Natural killer cell treated with Interleukin-12 subunit alpha and Interleukin-12 subunit beta and Interleukin-15 and Interleukin-18, amount 100 ng/mL, for 72 hours (primary cell): ENCODE measurements at regions not wholly inside any gene's neighbourhood (a gene's known extent, or its start where the extent isn't known, plus 50 kb on each side); places are given as distances from the start of the nearest gene placed in this dataset.
"Not testable (repeated sequence)": the region's sequence is repeated elsewhere in the genome, so short reads cannot be mapped to it uniquely, and the experiment has no call there.

Experiments
- ATAC-seq, 2 donors: fragments of 150-1000 bp; cut with Tn5 transposase in 1 of 2; sonication (Bioruptor Pico), chemical (Tn5 transposase) in 1 of 2; 2 replicates each; pipeline ENCODE4 v1.10.0; 2021
- DNase-seq: peaks from one replicate; pipeline ENCODE4 v3.0.0; 2022; ENCODE audit warnings: low spot score
- H3K27ac Mint-ChIP-seq, 2 donors: 1 replicate in 1 of 2; 2 replicates in 1 of 2; pipeline ENCODE4 v1.8.0; 2022; ENCODE audit warnings: mixed read lengths in 2 of 2, mild to moderate bottlenecking in 1 of 2, moderate library complexity in 1 of 2
- H3K27me3 Mint-ChIP-seq, 2 donors: 1 replicate in 1 of 2; 2 replicates in 1 of 2; pipeline ENCODE4 v1.8.0; 2022; ENCODE audit warnings: mixed read lengths in 2 of 2
- H3K36me3 Mint-ChIP-seq: one replicate; pipeline ENCODE4 v1.8.0; 2022; ENCODE audit warnings: mixed read lengths
- H3K4me1 Mint-ChIP-seq, 2 donors: 1 replicate in 1 of 2; 2 replicates in 1 of 2; pipeline ENCODE4 v1.8.0; 2022; ENCODE audit warnings: low read depth in 2 of 2, mixed read lengths in 2 of 2, mild to moderate bottlenecking in 1 of 2
- H3K4me3 Mint-ChIP-seq: one replicate; pipeline ENCODE4 v1.8.0; 2022; ENCODE audit warnings: mixed read lengths
- H3K9me3 Mint-ChIP-seq: 2 replicates; pipeline ENCODE4 v1.8.0; 2022; ENCODE audit warnings: mixed read lengths

GRCh38 chr9:136602193-136602885 is 56.5 kb upstream of the NOTCH1 start:
- Mint-ChIP-seq H3K27me3 (no peaks in the 10 kb centered on the region), H3K27ac (no peak overlapping the region)

GRCh38 chr9:136601250-136601973 is 55.6 kb upstream of the NOTCH1 start:
- not testable (repeated sequence) for H3K9me3 Mint-ChIP-seq, H3K4me3 Mint-ChIP-seq, ATAC-seq, H3K27ac Mint-ChIP-seq, H3K27me3 Mint-ChIP-seq, H3K36me3 Mint-ChIP-seq, DNase-seq
- peaks cover 9 to 13% of the 10 kb centered on the region in 2 donors for H3K4me1 Mint-ChIP-seq

More at GRCh38 chr9:136602193-136602885, 56.5 kb upstream of the NOTCH1 start:
- H3K4me1 Mint-ChIP-seq: peaks cover 9 to 13% of the 10 kb centered on the region in 2 donors
- no peaks in the 10 kb centered on the region for H3K36me3 Mint-ChIP-seq
- DNase-seq (no peak), ATAC-seq (no peak)
- no peaks in the 10 kb centered on the region for H3K9me3 Mint-ChIP-seq
- no peak overlapping the region for H3K4me3 Mint-ChIP-seq

GRCh38 chr9:136599811-136600660 is 54.2 kb upstream of the NOTCH1 start:
- ATAC-seq: no peak
- no peak for DNase-seq
- Mint-ChIP-seq H3K27ac (no peak overlapping the region), H3K4me3 (no peak overlapping the region), H3K9me3 (no peaks in the 10 kb centered on the region), H3K27me3 (no peaks in the 10 kb centered on the region), H3K4me1 (peaks cover 9 to 13% of the 10 kb centered on the region in 2 donors), H3K36me3 (no peaks in the 10 kb centered on the region)

GRCh38 chr9:136599074-136599531 is 53.3 kb upstream of the NOTCH1 start:
- Mint-ChIP-seq H3K4me3 (no peak overlapping the region), H3K9me3 (no peaks in the 10 kb centered on the region), H3K4me1 (peaks cover 9 to 13% of the 10 kb centered on the region in 2 donors), H3K27ac (no peak overlapping the region), H3K36me3 (no peaks in the 10 kb centered on the region), H3K27me3 (no peaks in the 10 kb centered on the region)
- ATAC-seq (no peak), DNase-seq (no peak)

- H3K27ac Mint-ChIP-seq, H3K4me3 Mint-ChIP-seq, DNase-seq, ATAC-seq, H3K9me3 Mint-ChIP-seq, H3K4me1 Mint-ChIP-seq, H3K36me3 Mint-ChIP-seq, H3K27me3 Mint-ChIP-seq: not testable (repeated sequence)
These were observed 52.7 kb upstream of the NOTCH1 start for GRCh38 chr9:136598390-136599073.

GRCh38 chr9:136597965-136598364 is 52.1 kb upstream of the NOTCH1 start:
- no peak for ATAC-seq

GRCh38 chr9:136597141-136597885 is 51.5 kb upstream of the NOTCH1 start:
- ATAC-seq (peak in 1 of 2 donors; percentile 24), DNase-seq (no peak)
- Mint-ChIP-seq H3K27ac (no peak overlapping the region), H3K4me3 (no peak overlapping the region), H3K9me3 (no peaks in the 10 kb centered on the region), H3K36me3 (no peaks in the 10 kb centered on the region), H3K4me1 (peaks cover 4 to 7% of the 10 kb centered on the region in 2 donors), H3K27me3 (no peaks in the 10 kb centered on the region)

More at GRCh38 chr9:136597965-136598364, 52.1 kb upstream of the NOTCH1 start:
- no peaks in the 10 kb centered on the region for H3K9me3 Mint-ChIP-seq
- H3K4me3 Mint-ChIP-seq: no peak overlapping the region
- H3K36me3 Mint-ChIP-seq: no peaks in the 10 kb centered on the region
- H3K4me1 Mint-ChIP-seq: peaks cover 4 to 7% of the 10 kb centered on the region in 2 donors
- no peaks in the 10 kb centered on the region for H3K27me3 Mint-ChIP-seq
- DNase-seq: no peak
- H3K27ac Mint-ChIP-seq: no peak overlapping the region

GRCh38 chr9:136596630-136597031 is 50.8 kb upstream of the NOTCH1 start:
- no peak for DNase-seq
- ATAC-seq: no peak
- Mint-ChIP-seq H3K27me3 (no peaks in the 10 kb centered on the region), H3K27ac (no peak overlapping the region), H3K9me3 (no peaks in the 10 kb centered on the region), H3K36me3 (no peaks in the 10 kb centered on the region), H3K4me1 (peaks cover 4 to 7% of the 10 kb centered on the region in 2 donors), H3K4me3 (no peak overlapping the region)

- Mint-ChIP-seq H3K27ac (no peak overlapping the region), H3K9me3 (no peaks in the 10 kb centered on the region), H3K4me1 (peaks cover 4 to 7% of the 10 kb centered on the region in 2 donors), H3K36me3 (no peaks in the 10 kb centered on the region), H3K27me3 (no peaks in the 10 kb centered on the region), H3K4me3 (no peak overlapping the region)
- DNase-seq (no peak), ATAC-seq (no peak)
These were observed 50.4 kb upstream of the NOTCH1 start for GRCh38 chr9:136596217-136596616.

- Mint-ChIP-seq H3K27me3 (no peaks in the 10 kb centered on the region), H3K27ac (no peak overlapping the region), H3K4me3 (no peak overlapping the region)
These were observed 49.7 kb upstream of the NOTCH1 start for GRCh38 chr9:136595245-136596153.

More at GRCh38 chr9:136595245-136596153, 49.7 kb upstream of the NOTCH1 start:
- DNase-seq (no peak), ATAC-seq (no peak)
- Mint-ChIP-seq H3K9me3 (no peaks in the 10 kb centered on the region), H3K36me3 (no peaks in the 10 kb centered on the region), H3K4me1 (peaks cover 0 to 4% of the 10 kb centered on the region in 2 donors)
